ENCODE measurements at regions not wholly inside any gene's neighbourhood (a gene's known extent, or its start where the extent isn't known, plus 50 kb on each side); places are given as distances from the start of the nearest gene placed in this dataset.

DNA sequence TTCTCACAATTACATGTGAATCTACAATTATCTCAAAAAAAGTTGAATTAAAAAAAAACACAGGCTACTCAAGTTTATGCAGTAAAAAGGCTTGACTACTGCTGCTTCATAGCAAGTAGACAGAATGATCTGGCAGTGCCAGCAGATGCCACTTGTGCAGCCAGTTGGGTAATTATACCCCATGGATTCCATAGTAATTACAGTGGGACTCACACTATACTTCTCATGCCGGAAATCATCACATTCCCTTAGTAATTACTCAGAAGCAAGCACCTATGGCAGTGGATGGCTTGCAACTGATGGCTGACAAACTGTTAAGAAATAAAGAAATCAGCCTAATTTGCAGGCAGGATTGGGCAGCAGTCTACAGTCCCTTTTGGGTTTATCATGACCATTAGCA, 463.2 kb upstream of the KLF4 start:
- no peaks in the 10 kb centered on the region for H3K4me1 ChIP-seq (ENCODE audit: control insufficient read depth, insufficient read depth, low read length)
- no peak overlapping the region for H3K4me3 ChIP-seq (ENCODE audit: low read depth, low read length)
- H3K27ac ChIP-seq (ENCODE audit: low read depth, low read length), result no peak overlapping the region
- H3K9ac ChIP-seq (ENCODE audit: low read length), result no peak overlapping the region
- H3K36me3 ChIP-seq (ENCODE audit: control insufficient read depth, insufficient read depth, low read length), result no peaks in the 10 kb centered on the region
- H3K9me3 ChIP-seq (ENCODE audit: control insufficient read depth, insufficient read depth, low read depth, low read length), result peaks cover 4% of the 10 kb centered on the region
- no peaks in the 10 kb centered on the region for H3K27me3 ChIP-seq (ENCODE audit: control insufficient read depth, insufficient read depth, low read length)

DNA sequence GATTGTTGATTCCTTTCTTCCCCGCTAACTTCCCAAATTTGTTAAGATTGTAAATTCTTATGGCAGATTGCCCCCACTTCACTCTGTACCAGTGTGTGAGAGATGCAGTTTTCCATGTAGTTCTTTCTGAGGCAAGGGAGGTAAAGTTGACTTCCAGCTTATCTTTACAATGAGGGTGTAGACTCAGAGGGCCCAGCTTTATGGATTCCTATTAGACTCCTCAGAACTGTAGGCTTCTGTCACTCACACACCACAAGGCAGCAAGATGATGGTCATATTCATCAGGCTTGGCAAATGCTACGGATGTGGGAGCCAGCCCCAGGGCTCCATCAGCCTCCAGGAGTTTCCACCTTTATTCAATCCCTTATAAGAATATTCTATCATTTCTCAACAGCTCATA, 461.9 kb upstream of the KLF4 start:
- Histone ChIP-seq H3K9me3 (ENCODE audit: control insufficient read depth, insufficient read depth, low read depth, low read length) (peaks cover 4% of the 10 kb centered on the region), H3K27me3 (ENCODE audit: control insufficient read depth, insufficient read depth, low read length) (no peaks in the 10 kb centered on the region), H3K36me3 (ENCODE audit: control insufficient read depth, insufficient read depth, low read length) (no peaks in the 10 kb centered on the region), H3K27ac (ENCODE audit: low read depth, low read length) (no peak overlapping the region), H3K4me3 (ENCODE audit: low read depth, low read length) (no peak overlapping the region), H3K4me1 (ENCODE audit: control insufficient read depth, insufficient read depth, low read length) (no peaks in the 10 kb centered on the region), H3K9ac (ENCODE audit: low read length) (no peak overlapping the region)

DNA sequence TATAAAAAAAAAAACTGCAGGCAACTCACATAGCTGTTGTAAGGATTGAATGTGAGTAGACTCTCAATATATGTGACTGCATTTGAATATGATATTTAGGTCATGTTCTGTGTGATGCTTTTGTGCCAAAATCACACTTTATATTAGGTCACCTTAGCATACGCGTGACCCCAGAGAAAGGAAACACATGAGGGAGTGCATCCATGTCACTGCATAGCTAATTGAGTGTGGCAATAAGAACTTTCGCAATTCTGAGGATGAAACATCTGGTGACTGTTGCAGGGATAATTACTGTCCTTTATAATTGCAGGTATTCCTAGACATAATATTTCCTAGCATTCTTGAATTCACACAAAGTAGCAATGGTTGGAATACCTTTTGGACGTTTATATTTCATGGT, 459.5 kb upstream of the KLF4 start:
- Histone ChIP-seq H3K27me3 (ENCODE audit: control insufficient read depth, insufficient read depth, low read length) (no peaks in the 10 kb centered on the region), H3K9me3 (ENCODE audit: control insufficient read depth, insufficient read depth, low read depth, low read length) (peaks cover 4% of the 10 kb centered on the region)

DNA sequence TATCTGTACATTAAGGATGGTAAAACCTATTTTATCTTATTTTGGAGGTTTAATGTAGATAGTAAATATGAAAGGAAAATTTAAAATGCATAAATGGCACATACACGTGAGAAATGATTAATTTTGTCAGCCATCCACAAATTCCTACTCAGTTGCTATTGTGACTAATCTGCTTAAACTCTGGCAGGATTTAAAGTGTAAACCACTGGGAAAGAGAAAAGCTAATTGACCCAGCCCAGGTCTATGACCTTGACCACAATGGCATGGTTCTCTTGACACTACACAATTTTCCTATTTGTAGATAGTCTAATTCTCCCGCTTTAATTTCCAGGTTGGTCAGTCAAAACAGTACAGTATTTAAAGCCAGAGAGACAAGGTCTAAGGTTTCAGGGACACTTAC, 459.0 kb upstream of the KLF4 start:
- Histone ChIP-seq H3K27me3 (ENCODE audit: control insufficient read depth, insufficient read depth, low read length) (no peaks in the 10 kb centered on the region), H3K4me1 (ENCODE audit: control insufficient read depth, insufficient read depth, low read length) (no peaks in the 10 kb centered on the region), H3K9me3 (ENCODE audit: control insufficient read depth, insufficient read depth, low read depth, low read length) (peaks cover 4% of the 10 kb centered on the region), H3K9ac (ENCODE audit: low read length) (no peak overlapping the region), H3K36me3 (ENCODE audit: control insufficient read depth, insufficient read depth, low read length) (no peaks in the 10 kb centered on the region), H3K27ac (ENCODE audit: low read depth, low read length) (no peak overlapping the region), H3K4me3 (ENCODE audit: low read depth, low read length) (no peak overlapping the region)

More for the DNA sequence above, 459.5 kb upstream of the KLF4 start:
- H3K4me3 ChIP-seq (ENCODE audit: low read depth, low read length), result no peak overlapping the region
- no peaks in the 10 kb centered on the region for H3K4me1 ChIP-seq (ENCODE audit: control insufficient read depth, insufficient read depth, low read length)
- H3K9ac ChIP-seq (ENCODE audit: low read length), result no peak overlapping the region
- H3K27ac ChIP-seq (ENCODE audit: low read depth, low read length), result no peak overlapping the region
- H3K36me3 ChIP-seq (ENCODE audit: control insufficient read depth, insufficient read depth, low read length), result no peaks in the 10 kb centered on the region

DNA sequence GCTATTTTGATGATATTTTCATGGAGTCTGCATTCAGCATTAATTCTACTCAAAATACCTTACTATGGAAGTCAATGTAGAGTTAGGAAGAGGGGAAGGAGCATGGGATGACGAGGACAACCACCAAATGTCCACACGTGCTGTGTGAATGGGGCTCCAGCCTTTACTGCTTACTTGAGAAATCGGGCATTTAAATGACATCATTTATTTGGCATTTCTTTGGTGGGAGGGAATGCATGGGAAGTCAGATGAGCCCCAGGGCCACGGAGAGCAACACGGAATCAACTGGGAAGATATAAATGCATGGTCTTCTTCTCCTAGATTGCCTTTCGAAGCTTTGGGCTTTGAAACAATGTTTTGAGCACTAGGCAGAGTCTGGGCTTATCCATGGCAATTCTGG, 458.5 kb upstream of the KLF4 start:
- Histone ChIP-seq H3K9ac (ENCODE audit: low read length) (no peak overlapping the region), H3K27ac (ENCODE audit: low read depth, low read length) (no peak overlapping the region), H3K27me3 (ENCODE audit: control insufficient read depth, insufficient read depth, low read length) (no peaks in the 10 kb centered on the region), H3K36me3 (ENCODE audit: control insufficient read depth, insufficient read depth, low read length) (no peaks in the 10 kb centered on the region), H3K4me3 (ENCODE audit: low read depth, low read length) (no peak overlapping the region), H3K9me3 (ENCODE audit: control insufficient read depth, insufficient read depth, low read depth, low read length) (peaks cover 4% of the 10 kb centered on the region), H3K4me1 (ENCODE audit: control insufficient read depth, insufficient read depth, low read length) (no peaks in the 10 kb centered on the region)

DNA sequence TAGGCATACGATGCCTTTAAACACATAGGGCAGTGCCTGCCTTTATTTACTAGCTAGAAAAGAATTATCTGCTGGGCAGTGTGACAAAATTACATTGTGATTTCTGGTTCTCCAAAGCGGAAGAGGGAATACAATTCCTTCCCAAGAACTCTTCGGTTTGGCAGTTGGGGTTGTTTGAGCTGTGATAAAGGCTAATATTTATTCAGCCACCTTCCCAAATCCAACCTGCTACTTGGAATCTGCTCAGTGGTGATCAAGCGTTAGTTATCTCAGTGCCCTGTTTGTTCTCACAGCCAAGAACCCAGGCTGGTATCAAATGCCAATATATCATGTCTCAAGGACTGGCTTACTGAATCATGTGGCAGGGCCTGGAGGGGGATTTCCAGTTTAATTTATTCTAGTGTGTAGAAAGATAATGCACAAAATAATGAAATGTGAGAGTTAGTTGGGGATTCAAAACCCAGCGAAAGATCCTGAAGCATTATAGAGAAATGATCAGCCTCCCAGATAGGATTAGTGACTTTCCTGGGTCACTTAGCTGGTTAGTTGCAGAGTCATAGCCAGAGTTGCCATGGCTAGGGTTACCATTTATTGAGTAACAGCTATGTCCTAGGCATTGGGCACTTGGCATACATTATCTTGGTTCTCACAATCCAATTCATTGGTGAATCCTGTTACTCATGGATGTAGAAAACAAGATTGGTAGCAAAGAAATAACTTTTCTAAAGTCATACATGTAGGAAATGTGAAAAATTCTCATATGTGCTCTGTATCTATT, 457.0 kb upstream of the KLF4 start:
- no peaks in the 10 kb centered on the region for H3K4me1 ChIP-seq (ENCODE audit: control insufficient read depth, insufficient read depth, low read length)
- H3K9me3 ChIP-seq (ENCODE audit: control insufficient read depth, insufficient read depth, low read depth, low read length), result peaks cover 3% of the 10 kb centered on the region
- H3K36me3 ChIP-seq (ENCODE audit: control insufficient read depth, insufficient read depth, low read length), result no peaks in the 10 kb centered on the region
- H3K27me3 ChIP-seq (ENCODE audit: control insufficient read depth, insufficient read depth, low read length), result no peaks in the 10 kb centered on the region
- H3K9ac ChIP-seq (ENCODE audit: low read length), result no peak overlapping the region
- H3K4me3 ChIP-seq (ENCODE audit: low read depth, low read length), result no peak overlapping the region
- H3K27ac ChIP-seq (ENCODE audit: low read depth, low read length), result no peak overlapping the region

DNA sequence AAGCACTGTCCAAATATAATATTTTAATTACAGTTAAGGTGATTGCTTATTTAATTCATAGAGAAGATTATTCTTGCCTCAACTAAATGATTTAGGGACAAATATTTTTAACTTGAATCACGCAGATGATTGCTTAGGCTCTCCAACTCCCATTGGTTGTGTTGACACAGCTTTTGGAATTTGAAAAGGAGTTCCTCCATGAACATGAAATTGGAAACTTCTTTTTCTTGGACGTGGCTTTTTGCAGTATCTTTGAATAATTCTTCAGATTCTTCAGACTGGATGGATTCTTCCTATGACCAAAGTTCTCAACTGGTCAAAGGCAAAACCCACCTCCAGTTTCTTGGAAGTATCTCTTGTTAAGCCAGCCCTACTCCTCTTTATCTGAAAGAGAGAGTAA, 456.4 kb upstream of the KLF4 start:
- Histone ChIP-seq H3K27ac (ENCODE audit: low read depth, low read length) (no peak overlapping the region), H3K36me3 (ENCODE audit: control insufficient read depth, insufficient read depth, low read length) (no peaks in the 10 kb centered on the region), H3K4me3 (ENCODE audit: low read depth, low read length) (no peak overlapping the region), H3K9ac (ENCODE audit: low read length) (no peak overlapping the region), H3K4me1 (ENCODE audit: control insufficient read depth, insufficient read depth, low read length) (no peaks in the 10 kb centered on the region), H3K9me3 (ENCODE audit: control insufficient read depth, insufficient read depth, low read depth, low read length) (no peaks in the 10 kb centered on the region), H3K27me3 (ENCODE audit: control insufficient read depth, insufficient read depth, low read length) (no peaks in the 10 kb centered on the region)

DNA sequence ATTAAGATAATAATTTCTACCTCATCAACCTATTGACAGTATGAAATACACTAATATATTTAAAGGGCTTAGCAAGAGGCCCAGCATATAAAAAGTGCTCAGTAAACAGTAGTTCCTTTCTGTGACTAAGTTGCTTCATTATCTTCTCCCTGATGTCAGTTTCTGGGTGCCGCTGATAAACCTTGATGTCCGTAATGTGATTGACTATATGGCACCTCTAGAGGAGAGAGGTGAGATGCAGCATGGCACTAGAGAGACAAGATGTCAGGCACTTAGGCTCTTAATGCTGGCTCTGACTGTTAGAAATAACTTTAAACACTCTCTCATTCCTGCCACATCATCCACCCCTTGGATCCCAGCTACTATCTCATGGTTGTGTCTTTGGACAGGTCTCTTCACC, 455.9 kb upstream of the KLF4 start:
- Histone ChIP-seq H3K27ac (ENCODE audit: low read depth, low read length) (no peak overlapping the region), H3K4me3 (ENCODE audit: low read depth, low read length) (no peak overlapping the region), H3K27me3 (ENCODE audit: control insufficient read depth, insufficient read depth, low read length) (no peaks in the 10 kb centered on the region), H3K36me3 (ENCODE audit: control insufficient read depth, insufficient read depth, low read length) (no peaks in the 10 kb centered on the region), H3K9me3 (ENCODE audit: control insufficient read depth, insufficient read depth, low read depth, low read length) (no peaks in the 10 kb centered on the region), H3K9ac (ENCODE audit: low read length) (no peak overlapping the region), H3K4me1 (ENCODE audit: control insufficient read depth, insufficient read depth, low read length) (no peaks in the 10 kb centered on the region)

DNA sequence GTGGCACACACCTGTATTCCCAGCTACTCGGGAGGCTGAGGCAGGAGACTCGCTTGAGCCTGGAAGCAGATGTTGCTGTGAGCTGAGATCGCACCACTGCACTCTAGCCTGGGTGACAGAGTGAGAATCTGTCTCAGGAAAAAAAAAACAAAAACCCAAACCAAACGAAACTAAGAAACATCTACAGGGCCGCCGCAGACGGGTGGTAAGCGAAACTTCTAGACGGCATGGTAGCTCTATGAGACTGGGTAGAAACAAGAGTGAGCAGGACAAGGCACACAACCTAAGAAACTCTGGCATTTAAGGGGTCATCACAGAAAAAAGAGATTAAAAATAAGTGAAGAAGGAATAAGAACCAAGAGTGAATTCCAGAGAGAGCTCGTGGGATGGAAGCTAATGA, 454.8 kb upstream of the KLF4 start:
- Histone ChIP-seq H3K27me3 (ENCODE audit: control insufficient read depth, insufficient read depth, low read length) (no peaks in the 10 kb centered on the region), H3K9ac (ENCODE audit: low read length) (no peak overlapping the region), H3K9me3 (ENCODE audit: control insufficient read depth, insufficient read depth, low read depth, low read length) (no peaks in the 10 kb centered on the region), H3K36me3 (ENCODE audit: control insufficient read depth, insufficient read depth, low read length) (no peaks in the 10 kb centered on the region), H3K27ac (ENCODE audit: low read depth, low read length) (no peak overlapping the region), H3K4me1 (ENCODE audit: control insufficient read depth, insufficient read depth, low read length) (no peaks in the 10 kb centered on the region), H3K4me3 (ENCODE audit: low read depth, low read length) (no peak overlapping the region)

DNA sequence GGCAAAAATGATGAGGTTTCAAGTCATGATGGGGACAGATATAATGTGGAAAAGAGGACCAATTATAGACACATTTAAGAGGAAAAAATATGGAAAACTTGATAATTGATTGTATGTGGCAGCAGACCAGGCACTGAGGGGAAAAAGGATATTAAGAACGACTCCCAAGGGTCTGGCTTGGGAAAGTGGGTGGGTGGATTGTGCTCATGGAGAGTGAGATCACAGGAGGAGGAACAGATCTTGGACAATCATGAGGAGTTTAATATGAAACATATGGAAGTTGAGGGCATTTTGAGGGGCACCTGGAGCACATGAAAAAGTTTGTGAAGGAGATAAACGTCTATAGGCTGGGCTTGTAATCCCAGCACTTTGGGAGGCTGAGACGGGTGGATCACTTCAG, 454.3 kb upstream of the KLF4 start:
- Histone ChIP-seq H3K4me1 (ENCODE audit: control insufficient read depth, insufficient read depth, low read length) (no peaks in the 10 kb centered on the region), H3K9me3 (ENCODE audit: control insufficient read depth, insufficient read depth, low read depth, low read length) (no peaks in the 10 kb centered on the region)

DNA sequence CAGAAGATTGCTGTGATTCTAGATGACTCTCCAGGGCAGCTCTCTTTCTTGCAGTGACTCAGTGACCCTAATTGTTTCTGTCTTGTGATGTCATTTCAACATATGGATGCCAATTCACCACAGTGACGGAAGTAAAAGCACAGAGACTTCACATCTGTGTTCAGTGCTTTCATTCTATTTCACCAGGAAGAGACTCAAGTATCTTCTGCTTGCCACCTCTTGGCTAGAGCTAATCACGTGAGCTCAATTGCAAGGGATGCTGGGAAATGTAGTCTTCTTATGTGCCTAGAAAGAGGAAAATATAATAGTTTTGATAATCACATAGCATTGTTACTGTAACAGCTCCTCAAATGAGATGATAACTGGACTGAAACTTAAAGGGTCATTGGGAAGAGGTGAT, 453.3 kb upstream of the KLF4 start:
- H3K36me3 ChIP-seq (ENCODE audit: control insufficient read depth, insufficient read depth, low read length), result no peaks in the 10 kb centered on the region
- H3K27me3 ChIP-seq (ENCODE audit: control insufficient read depth, insufficient read depth, low read length), result no peaks in the 10 kb centered on the region
- H3K9me3 ChIP-seq (ENCODE audit: control insufficient read depth, insufficient read depth, low read depth, low read length), result no peaks in the 10 kb centered on the region
- H3K4me1 ChIP-seq (ENCODE audit: control insufficient read depth, insufficient read depth, low read length), result no peaks in the 10 kb centered on the region
- H3K9ac ChIP-seq (ENCODE audit: low read length), result no peak overlapping the region
- no peak overlapping the region for H3K27ac ChIP-seq (ENCODE audit: low read depth, low read length)
- H3K4me3 ChIP-seq (ENCODE audit: low read depth, low read length), result no peak overlapping the region

More for the DNA sequence above, 454.3 kb upstream of the KLF4 start:
- H3K4me3 ChIP-seq (ENCODE audit: low read depth, low read length), result no peak overlapping the region
- H3K27me3 ChIP-seq (ENCODE audit: control insufficient read depth, insufficient read depth, low read length), result no peaks in the 10 kb centered on the region
- no peak overlapping the region for H3K27ac ChIP-seq (ENCODE audit: low read depth, low read length)
- H3K9ac ChIP-seq (ENCODE audit: low read length), result no peak overlapping the region
- H3K36me3 ChIP-seq (ENCODE audit: control insufficient read depth, insufficient read depth, low read length), result no peaks in the 10 kb centered on the region

Measured in HUES6 (cell line).